ENCODE measurements at regions not wholly inside any gene's neighbourhood (a gene's known extent, or its start where the extent isn't known, plus 50 kb on each side); places are given as distances from the start of the nearest gene placed in this dataset. TPM values are rescaled to one million over a fixed set of nuclear protein-coding genes. Genes with fewer than 3 reads are reported as not detected.

DNA sequence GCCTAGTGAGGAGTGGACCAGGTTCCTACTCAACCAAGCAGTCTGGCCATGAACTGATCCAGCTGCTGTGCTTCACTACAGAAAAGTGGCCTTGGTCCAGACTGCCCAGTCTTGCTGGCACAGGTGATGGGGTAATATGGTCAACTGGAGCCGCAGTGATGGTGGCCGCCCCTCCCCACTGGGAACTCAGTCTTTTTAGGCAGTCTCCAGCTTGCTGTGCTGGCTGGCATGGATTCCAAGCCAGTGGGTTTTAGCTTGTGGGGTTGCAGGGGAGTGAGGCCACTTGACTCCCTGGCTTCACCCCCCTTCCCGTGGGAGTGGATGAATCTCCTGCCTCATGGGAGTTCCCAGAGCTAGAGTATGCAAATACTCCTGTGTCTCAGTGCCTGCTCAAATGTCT is 52.7 kb upstream of the CDK6 start:
- TF ChIP-seq, protein P1, sequence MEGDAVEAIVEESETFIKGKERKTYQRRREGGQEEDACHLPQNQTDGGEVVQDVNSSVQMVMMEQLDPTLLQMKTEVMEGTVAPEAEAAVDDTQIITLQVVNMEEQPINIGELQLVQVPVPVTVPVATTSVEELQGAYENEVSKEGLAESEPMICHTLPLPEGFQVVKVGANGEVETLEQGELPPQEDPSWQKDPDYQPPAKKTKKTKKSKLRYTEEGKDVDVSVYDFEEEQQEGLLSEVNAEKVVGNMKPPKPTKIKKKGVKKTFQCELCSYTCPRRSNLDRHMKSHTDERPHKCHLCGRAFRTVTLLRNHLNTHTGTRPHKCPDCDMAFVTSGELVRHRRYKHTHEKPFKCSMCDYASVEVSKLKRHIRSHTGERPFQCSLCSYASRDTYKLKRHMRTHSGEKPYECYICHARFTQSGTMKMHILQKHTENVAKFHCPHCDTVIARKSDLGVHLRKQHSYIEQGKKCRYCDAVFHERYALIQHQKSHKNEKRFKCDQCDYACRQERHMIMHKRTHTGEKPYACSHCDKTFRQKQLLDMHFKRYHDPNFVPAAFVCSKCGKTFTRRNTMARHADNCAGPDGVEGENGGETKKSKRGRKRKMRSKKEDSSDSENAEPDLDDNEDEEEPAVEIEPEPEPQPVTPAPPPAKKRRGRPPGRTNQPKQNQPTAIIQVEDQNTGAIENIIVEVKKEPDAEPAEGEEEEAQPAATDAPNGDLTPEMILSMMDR (IDR thresholded peaks at IDR 0.05), result no peak
- TF ChIP-seq POLR2A (IDR thresholded peaks at IDR 0.05), result no peak
- intact Hi-C loops (cut with DNase I), result no loop called here
- Histone ChIP-seq H3K27me3 (no peaks in the 10 kb centered on the region), H3K9me3 (no peaks in the 10 kb centered on the region), H3K36me3 (no peaks in the 10 kb centered on the region), H3K27ac (no peak overlapping the region), H3K4me3 (replicated peaks in 1 of 3) (no peak overlapping the region), H3K4me1 (no peaks in the 10 kb centered on the region)
- DNase-seq, result no peak
- 100% methylated on average over 1 of the region's 3 CpGs; no CpG with 5 or more reads in 1 of the 2 donors for WGBS, 2 donors

Small RNA genes in the stretch of these regions (small RNA-seq; reads per million reads assigned to genes)
- gene RN7SL7P, result not detected
